ENCODE measurements at regions not wholly inside any gene's neighbourhood (a gene's known extent, or its start where the extent isn't known, plus 50 kb on each side); places are given as distances from the start of the nearest gene placed in this dataset.
"Not testable (repeated sequence)": the region's sequence is repeated elsewhere in the genome, so short reads cannot be mapped to it uniquely, and the experiment has no call there.

- no peak for DNase-seq
Observed at GRCh38 chr3:20700714-20701113, 514.7 kb upstream of the SGO1 start.

DNA sequence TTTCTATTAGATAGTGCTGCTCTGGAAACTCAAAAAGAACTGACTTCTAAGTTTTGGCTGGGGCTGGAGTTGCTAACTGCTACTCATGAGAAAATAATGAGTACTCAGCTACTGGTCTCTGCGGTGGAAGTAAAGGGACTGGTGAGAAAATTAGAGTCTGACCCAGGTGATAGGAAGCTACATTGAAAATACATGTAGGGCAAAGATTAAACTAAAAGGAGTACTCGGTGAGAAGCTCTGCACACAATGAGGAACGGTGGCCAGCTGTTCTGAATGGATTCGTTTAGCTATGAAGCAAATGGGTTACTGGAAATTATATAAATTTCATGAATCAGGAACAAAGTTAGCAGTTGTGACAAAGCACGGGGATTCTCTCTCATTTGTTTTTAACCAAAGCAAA, 512.9 kb upstream of the SGO1 start:
- DNase-seq: no peak

DNA sequence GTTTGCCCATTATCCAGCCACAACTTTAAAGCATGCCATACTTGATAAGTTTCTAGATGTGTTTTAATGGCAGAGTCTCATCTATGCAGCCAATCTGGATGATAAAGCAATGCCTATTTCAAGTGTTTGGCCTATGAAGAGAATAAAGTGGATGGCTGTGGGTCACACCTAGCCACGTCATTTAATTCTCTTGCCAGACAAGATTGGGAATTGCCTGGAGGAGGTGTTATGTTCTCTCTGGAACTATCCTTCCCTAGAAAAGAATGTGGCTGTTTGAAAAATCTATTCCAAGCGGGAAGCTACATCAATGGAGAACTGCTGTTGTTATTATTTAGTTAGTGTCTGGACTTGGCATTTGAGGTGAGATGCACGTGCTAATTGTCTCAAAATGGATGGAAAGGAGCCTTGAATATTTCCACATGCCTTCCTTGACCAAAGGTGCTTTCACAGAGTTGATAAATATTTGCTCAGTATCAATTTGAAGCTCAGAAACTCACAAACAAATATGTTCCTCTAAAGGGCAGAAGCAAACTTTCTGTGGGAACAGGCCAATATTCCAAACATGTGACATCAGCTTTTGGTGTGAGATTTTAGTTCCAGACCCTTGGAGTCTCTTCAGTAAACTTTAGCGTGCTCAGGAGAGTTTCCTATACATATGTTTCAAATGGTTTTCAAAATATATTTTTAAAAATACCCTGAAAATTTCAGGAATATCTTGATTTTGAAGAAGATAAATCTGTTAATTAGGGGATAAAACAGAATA, 510.6 kb upstream of the SGO1 start:
- DNase-seq: no peak

- DNase-seq: no peak
Observed at GRCh38 chr3:20692675-20693074, 506.7 kb upstream of the SGO1 start.

DNA sequence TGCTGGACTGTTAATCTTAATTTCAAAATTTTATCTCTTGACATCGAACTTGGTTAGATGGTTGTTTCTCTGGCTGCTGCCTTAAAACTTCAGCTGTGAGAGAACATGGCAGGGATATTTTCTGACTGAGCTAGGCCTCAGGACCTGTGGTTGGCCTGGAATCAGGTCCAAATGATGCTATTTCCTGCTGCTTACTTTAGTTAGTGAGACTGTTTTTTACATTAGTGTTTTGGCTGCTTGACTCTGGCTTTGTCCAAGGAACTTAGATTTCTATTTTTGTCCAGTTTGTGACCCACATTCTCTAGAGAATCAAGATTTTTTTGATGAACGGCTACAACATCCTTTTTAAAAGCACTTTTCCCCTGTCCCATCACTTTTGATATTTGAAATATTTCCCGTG, 497.9 kb upstream of the SGO1 start:
- no peak for DNase-seq

DNA sequence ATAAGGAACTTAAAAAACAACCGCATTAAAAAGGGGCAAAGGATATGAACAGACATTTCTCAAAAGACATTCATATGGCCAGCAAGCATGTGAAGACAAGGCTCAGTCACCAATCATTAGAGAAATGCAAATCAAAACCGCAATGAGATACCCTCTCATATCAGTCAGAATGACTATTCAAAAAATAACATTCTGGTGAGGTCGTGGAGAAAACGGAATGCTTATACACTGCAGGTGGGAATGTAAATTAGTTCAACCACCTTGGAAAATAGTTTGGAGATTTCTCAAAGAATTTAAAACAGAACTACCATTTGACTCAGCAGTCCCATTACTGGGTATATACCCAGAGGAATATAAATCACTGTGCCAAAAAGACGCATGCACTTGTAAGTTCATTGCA, 496.6 kb upstream of the SGO1 start:
- DNase-seq: no peak

DNA sequence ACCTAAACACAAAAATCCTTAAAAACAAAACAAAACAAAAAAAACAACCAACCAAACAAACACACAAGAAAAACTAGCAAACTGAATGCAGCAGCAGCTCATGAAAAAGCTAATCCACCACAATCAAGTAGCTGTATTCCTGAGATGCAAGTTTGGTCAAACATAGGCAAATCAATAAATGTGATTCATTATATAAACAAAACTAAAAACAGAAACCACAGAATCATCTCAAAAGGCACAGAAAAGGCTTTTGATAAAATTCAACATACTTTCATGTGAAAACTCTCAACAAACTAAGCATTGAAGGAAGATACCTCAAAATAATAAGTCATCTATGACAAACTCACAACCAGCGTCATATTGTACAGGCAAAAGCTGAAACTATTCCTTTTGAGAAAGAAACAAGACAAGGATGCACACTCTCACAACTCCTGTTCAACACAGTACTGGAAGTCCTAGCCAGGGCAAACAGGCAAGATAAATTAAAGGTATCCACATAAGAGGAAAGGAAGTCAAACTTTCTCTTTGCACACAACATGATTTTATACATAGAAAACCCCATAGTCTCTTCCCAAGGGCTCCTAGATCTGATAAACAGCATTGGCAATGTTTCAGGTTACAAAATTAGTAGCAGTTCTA, 495.1 kb upstream of the SGO1 start:
- no peak for DNase-seq

DNA sequence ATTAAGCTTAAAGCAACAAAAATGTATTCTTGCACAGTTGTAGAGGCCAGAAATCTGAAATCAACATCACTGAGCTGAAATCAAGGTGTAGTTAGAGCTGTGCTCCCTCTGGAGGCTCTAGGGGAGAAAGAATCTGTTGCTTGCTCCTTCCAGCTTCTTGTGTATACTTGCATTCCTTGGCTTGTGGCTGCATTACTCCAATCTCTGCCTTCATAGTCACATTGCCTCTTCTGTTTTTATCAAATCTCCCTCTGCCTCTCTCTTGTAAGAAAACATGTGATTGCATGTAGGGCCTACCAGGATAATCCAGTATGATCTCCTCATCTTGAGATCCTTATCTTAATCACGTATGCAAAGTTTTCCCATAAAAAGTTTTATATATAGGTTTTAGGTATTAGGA, 487.9 kb upstream of the SGO1 start:
- DNase-seq: no peak

- no peak for DNase-seq
Observed at GRCh38 chr3:20669675-20670074, 483.7 kb upstream of the SGO1 start.

DNA sequence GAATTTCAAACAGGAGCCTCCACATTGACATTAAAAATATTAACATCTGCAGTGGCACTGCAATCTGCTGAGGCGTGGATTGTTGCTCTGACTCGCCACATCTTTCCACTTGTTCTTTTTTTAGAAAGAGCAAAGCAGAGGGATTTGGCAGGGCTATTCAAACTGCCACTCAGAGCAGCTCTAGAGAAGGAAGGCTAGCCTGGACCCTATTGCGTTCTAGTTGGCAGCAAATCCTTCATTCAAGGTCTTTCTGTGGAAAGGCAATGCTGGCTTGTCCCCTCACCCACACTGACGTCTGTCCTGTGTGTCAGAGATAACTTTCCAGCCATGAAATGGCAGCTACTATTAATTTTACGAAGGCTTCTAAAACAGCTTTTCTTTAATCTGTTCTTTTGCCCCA, 483.2 kb upstream of the SGO1 start:
- DNase-seq: no peak

GRCh38 chr3:20668411-20668810, 482.4 kb upstream of the SGO1 start:
- DNase-seq: no peak

DNA sequence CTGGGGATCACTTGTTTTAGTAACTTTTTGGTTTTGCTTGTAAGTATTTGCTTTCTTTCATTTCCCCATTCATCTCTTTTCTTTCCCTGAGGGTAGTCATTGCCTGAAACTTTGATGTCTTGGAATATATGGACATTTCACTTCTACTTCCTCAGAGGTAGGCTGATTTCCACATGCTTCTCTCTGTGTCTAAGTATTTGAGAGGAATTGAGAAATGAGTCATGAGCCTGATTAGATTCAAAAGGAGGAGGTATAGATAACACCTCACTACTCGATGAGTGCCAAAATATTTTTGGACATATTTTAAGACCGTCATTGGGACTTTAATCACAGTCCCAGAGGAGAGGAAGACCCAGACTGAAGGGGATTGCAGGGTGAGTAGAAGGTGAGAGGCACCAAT, 480.1 kb upstream of the SGO1 start:
- no peak for DNase-seq

DNA sequence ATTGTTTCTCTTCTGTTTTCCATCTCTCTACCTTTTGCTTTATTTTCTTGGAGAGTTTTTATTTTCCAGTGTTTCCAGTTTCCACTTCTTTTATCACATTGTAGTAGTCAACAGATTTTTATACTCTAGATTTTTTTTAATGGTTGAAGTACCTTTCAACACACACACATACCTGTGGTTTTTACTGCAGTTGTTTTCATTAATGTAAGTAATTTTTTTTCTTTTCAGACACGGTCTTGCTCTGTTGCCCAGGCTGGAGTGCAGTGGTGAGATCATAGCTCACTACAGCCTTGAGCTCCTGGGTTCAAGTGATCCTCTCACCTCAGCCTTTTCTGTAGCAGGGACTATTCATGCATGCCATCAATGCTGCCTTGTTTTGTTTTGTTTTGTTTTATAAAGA, 472.5 kb upstream of the SGO1 start:
- DNase-seq: no peak

- no peak for DNase-seq
Observed at GRCh38 chr3:20657560-20657959, 471.6 kb upstream of the SGO1 start.

- no peak for DNase-seq
Observed at GRCh38 chr3:20652231-20652986, 466.4 kb upstream of the SGO1 start.

- no peak for DNase-seq
Observed at GRCh38 chr3:20648921-20649381, 462.9 kb upstream of the SGO1 start.

DNA sequence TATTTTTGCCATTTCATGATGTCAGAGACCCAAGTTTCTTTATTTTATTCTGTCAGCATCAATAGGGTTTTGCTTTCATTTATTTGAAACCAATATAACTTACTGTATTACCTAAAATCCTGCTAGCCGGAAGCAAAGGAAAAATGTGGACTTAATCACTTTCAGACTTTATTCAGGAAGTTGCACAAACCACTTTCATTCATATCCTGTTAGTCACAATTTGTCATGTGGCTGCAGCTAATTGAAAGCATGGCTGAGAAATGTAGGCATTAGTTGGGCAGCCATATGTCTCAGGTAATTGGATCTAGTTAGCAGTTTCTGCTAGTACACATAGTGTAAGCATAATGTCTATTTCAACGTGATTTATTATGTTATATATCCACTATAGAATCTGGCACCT, 462.3 kb upstream of the SGO1 start:
- DNase-seq: no peak

GRCh38 chr3:20646425-20646824, 460.4 kb upstream of the SGO1 start:
- no peak for DNase-seq

DNA sequence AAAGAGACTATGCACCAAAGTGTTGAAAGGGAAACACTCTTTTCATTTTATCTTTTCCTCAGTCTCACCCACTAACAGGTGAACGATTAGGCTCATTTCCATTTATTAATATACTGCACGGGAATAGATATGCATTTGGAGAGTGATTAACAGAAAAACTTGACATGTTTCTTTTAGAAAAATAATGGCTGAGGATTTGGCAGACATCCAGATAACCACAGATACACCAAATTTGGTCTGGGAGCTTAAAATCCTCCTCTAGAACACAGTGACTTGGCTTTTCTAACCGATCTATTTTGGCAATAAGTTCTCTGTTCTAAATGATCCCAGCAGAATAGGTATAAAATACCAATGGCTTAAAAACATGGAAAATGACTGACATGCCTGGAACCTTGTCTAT, 459.3 kb upstream of the SGO1 start:
- no peak for DNase-seq

DNA sequence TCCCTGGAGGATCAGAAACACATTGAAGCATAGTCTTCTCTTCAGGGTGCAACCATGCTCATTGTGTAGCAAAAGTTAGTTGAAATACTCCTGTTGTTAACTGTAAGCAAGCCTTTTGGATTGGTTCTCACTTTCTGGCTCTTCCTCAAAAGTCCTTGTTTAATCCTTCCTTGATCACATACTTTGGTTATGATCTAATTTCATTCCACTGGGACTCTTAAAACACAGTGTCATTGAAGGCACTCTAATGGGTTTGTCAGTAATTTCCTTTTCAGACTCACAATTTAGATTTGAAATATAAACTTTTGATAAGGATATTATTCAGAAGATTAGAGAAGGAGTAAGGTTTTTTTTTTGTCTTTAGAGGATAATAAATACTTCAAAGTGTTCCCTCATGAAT, 451.7 kb upstream of the SGO1 start:
- DNase-seq: no peak

DNA sequence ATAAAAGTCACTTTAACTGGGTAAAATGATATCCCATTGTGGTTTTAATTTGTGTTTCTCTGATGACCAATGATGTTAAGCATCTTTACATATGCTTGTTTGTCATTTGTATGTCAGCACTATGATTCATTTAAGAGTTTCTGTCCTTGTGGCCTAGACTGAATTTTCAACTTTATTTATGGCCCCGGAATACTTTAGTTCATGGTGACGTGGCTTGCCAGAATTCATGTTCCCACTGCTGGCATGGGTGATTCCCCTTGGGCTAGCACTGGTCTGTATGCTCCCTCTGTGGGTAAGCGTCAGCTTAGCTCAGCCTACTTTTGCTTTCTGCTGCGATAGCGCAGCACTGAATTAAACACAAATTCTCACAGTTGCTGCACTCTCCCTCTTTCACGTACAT, 436.3 kb upstream of the SGO1 start:
- no peak for DNase-seq

- DNase-seq: not testable (repeated sequence)
Observed at GRCh38 chr3:20618621-20619020, 432.6 kb upstream of the SGO1 start.

DNA sequence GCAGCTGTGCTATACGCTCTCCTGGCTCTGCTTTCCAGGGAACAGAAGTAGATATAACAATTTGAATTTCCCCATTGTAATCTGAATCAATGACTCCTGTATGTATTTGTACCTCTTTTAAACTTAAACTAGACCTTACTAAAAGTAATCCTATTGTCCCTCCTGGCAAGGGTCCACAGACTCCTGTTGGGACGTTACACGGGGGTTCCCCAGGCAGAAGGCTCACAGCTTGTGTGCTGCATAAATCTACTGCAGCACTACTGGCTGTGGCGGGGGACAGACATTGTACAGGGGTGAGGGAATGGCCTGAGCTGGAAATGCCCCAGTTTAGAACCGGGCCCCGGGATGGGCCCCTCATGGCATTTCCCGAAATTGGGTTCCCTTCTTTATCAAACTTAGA, 432.2 kb upstream of the SGO1 start:
- DNase-seq: not testable (repeated sequence)

DNA sequence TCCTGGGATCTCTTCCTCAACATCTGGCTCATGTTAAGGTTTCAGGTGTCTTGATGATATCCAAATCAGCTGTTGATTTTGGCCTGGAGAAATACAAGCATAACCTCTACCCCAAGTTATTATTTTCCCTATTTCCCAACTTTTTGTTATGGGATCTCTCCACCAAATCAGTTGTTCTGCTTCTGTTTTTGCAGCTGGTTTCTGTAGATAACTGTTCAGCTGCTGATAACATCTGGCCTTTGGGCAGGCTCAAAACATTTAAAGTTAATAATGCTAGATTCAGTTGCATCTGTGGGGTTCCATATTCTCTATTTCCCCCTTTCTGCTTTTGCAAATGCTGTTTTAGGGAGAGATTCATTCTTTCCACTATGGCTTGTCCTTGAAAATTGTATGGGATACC, 430.0 kb upstream of the SGO1 start:
- not testable (repeated sequence) for DNase-seq
